ENCODE measurements at regions not wholly inside any gene's neighbourhood (a gene's known extent, or its start where the extent isn't known, plus 50 kb on each side); places are given as distances from the start of the nearest gene placed in this dataset.

GRCh38 chr6:56346958-56347357 is 99.6 kb upstream of the COL21A1 start:
- no peak for DNase-seq (ENCODE audit: low read depth)

GRCh38 chr6:56345376-56345995 is 98.1 kb upstream of the COL21A1 start:
- no peak for DNase-seq (ENCODE audit: low read depth)

- no peak for DNase-seq (ENCODE audit: low read depth)
Measured at GRCh38 chr6:56343295-56343694, 95.9 kb upstream of the COL21A1 start.

GRCh38 chr6:56339524-56339923 is 92.1 kb upstream of the COL21A1 start:
- DNase-seq (ENCODE audit: low read depth): no peak

GRCh38 chr6:56335726-56336125 is 88.3 kb upstream of the COL21A1 start:
- no peak for DNase-seq (ENCODE audit: low read depth)

GRCh38 chr6:56334937-56335336 is 87.6 kb upstream of the COL21A1 start:
- DNase-seq (ENCODE audit: low read depth): no peak

GRCh38 chr6:56329271-56330050 is 82.1 kb upstream of the COL21A1 start:
- DNase-seq (ENCODE audit: low read depth): no peak

- no peak for DNase-seq (ENCODE audit: low read depth)
Measured at GRCh38 chr6:56328728-56329090, 81.3 kb upstream of the COL21A1 start.

- no peak for DNase-seq (ENCODE audit: low read depth)
Measured at GRCh38 chr6:56327946-56328727, 80.8 kb upstream of the COL21A1 start.

- no peak for DNase-seq (ENCODE audit: low read depth)
Measured at GRCh38 chr6:56324396-56324795, 77.0 kb upstream of the COL21A1 start.

- DNase-seq (ENCODE audit: low read depth): no peak
Measured at GRCh38 chr6:56318851-56319250, 71.5 kb upstream of the COL21A1 start.

GRCh38 chr6:56314683-56315523 is 67.5 kb upstream of the COL21A1 start:
- DNase-seq (ENCODE audit: low read depth): no peak

GRCh38 chr6:56311533-56312448 is 64.4 kb upstream of the COL21A1 start:
- DNase-seq (ENCODE audit: low read depth): no peak

- no peak for DNase-seq (ENCODE audit: low read depth)
Measured at GRCh38 chr6:56311061-56311460, 63.7 kb upstream of the COL21A1 start.

- no peak for DNase-seq (ENCODE audit: low read depth)
Measured at GRCh38 chr6:56310241-56310640, 62.9 kb upstream of the COL21A1 start.

GRCh38 chr6:56299916-56300315 is 52.5 kb upstream of the COL21A1 start:
- DNase-seq (ENCODE audit: low read depth): no peak

GRCh38 chr6:56297022-56297989 is 49.9 kb upstream of the COL21A1 start:
- DNase-seq (ENCODE audit: low read depth): no peak

All from stimulated activated CD8-positive, alpha-beta memory T cell treated with anti-CD3 and anti-CD28 coated beads, Interleukin-4, amount 100 ng/mL, for 24 hours (primary cell).